GM12878 (cell line): ENCODE measurements at regions not wholly inside any gene's neighbourhood (a gene's known extent, or its start where the extent isn't known, plus 50 kb on each side); places are given as distances from the start of the nearest gene placed in this dataset.

Source experiments
- ATAC-seq: fragments of 200-7000 bp; cut with Tn5 transposase; 3 replicates; pipeline ENCODE4 v1.9.1; 2020; ENCODE audit warnings: mild to moderate bottlenecking, moderate library complexity
- BruUV-seq: library from RNA; stranded (reverse); fragments of 400-500 nt; replicated peaks from 2 replicates; lab custom pipeline; 2021; lab: Mats Ljungman, UMichigan
- CTCF ChIA-PET: fragments of 300-600 bp; sonication (Branson Sonifier 250); formaldehyde crosslinking; extraction: SDS; loops from one replicate; lab custom pipeline; 2021; ENCODE audit warnings: inconsistent platforms; lab: Yijun Ruan, JAX
- POLR2A ChIA-PET: fragments of 350-600 bp; formaldehyde crosslinking; extraction: SDS; loops from one replicate; lab custom pipeline; 2021; ENCODE audit warnings: inconsistent platforms; lab: Charles Lee
- RAD21 ChIA-PET: fragments of 300-600 bp; sonication (Branson Sonifier 250); formaldehyde crosslinking; loops from one replicate; lab custom pipeline; 2023; ENCODE audit warnings: antibody characterized with exemption; ENCODE audit not compliant: unreplicated experiment; lab: Charles Lee
- SMC1A ChIA-PET: fragments of 300-600 bp; sonication (Branson Sonifier 250); formaldehyde crosslinking; loops from one replicate; lab custom pipeline; 2023; ENCODE audit not compliant: unreplicated experiment, uncharacterized antibody; lab: Charles Lee
- DNase-seq: peaks from one replicate; pipeline ENCODE4 v3.0.0-alpha.2; 2011; ENCODE audit warnings: low read depth, low spot score
- FAIRE-seq: peaks from 3 replicates; lab custom pipeline; 2011; peaks lifted over from hg19 to GRCh38; lab: Jason Lieb, UNC
- H2AFZ ChIP-seq: 2 replicates; pipeline ENCODE4 v1.6.0; 2011; ENCODE audit warnings: low read depth, low read length, control low read depth; ENCODE audit not compliant: control insufficient read depth
- H3K27ac ChIP-seq: 2 replicates; pipeline ENCODE4 v1.5.1; 2011; ENCODE audit warnings: control low read depth; ENCODE audit not compliant: control insufficient read depth, insufficient read depth
- H3K27me3 ChIP-seq, 2 experiments: replicated peaks in 1 of 2; 2 replicates each; pipeline versions ENCODE4 v1.6.0 to v1.6.1; 2011; ENCODE audit warnings: low read length in 1 of 2; ENCODE audit not compliant: control insufficient read depth in 2 of 2, insufficient read depth in 2 of 2
- H3K36me3 ChIP-seq, 2 experiments: 2 replicates each; pipeline ENCODE4 v1.5.1; 2011; ENCODE audit warnings: low read length in 1 of 2; ENCODE audit not compliant: control insufficient read depth in 2 of 2, insufficient read depth in 2 of 2
- H3K4me1 ChIP-seq: 2 replicates; pipeline ENCODE4 v1.6.1; 2011; ENCODE audit warnings: mild to moderate bottlenecking, low read length, moderate library complexity, mixed read lengths; ENCODE audit not compliant: control insufficient read depth, insufficient read depth
- H3K4me2 ChIP-seq: 2 replicates; pipeline ENCODE4 v1.6.0; 2011; ENCODE audit warnings: control low read depth; ENCODE audit not compliant: control insufficient read depth, insufficient read depth
- H3K4me3 ChIP-seq: fragments of 200-600 bp; sonication (generic); 2 replicates; pipeline ENCODE4 v1.5.1; 2016
- H3K79me2 ChIP-seq: 2 replicates; pipeline ENCODE4 v1.6.0; 2011; ENCODE audit warnings: low read length; ENCODE audit not compliant: control insufficient read depth, insufficient read depth
- H3K9ac ChIP-seq: 2 replicates; pipeline ENCODE4 v1.8.0; 2011; ENCODE audit warnings: low read length, control low read depth, mixed read lengths; ENCODE audit not compliant: control insufficient read depth, insufficient read depth
- H3K9me3 ChIP-seq: replicated peaks from 3 replicates; pipeline ENCODE4 v1.5.1; 2011; ENCODE audit warnings: mild to moderate bottlenecking, low read length; ENCODE audit not compliant: control insufficient read depth, insufficient read depth
- H4K20me1 ChIP-seq: 2 replicates; pipeline ENCODE4 v1.6.0; 2011; ENCODE audit not compliant: control insufficient read depth, insufficient read depth
- BCL3 ChIP-seq: IDR thresholded peaks from 2 replicates; pipeline ENCODE4 v1.6.1; 2011; ENCODE audit warnings: borderline replicate concordance, low read depth, mild to moderate bottlenecking, moderate library complexity, low read length; ENCODE audit not compliant: insufficient read depth, poor library complexity, severe bottlenecking
- CBX3 ChIP-seq: fragments of 200-600 bp; sonication (generic); IDR thresholded peaks from 2 replicates; pipeline ENCODE4 v1.6.1; 2016; ENCODE audit warnings: low read depth, borderline replicate concordance
- EP300 ChIP-seq, 2 experiments: fragments of 150-350 bp in 1 of 2; IDR thresholded peaks; 2 replicates each; pipeline ENCODE4 v1.6.1; 2011 to 2012; ENCODE audit warnings: low read depth in 2 of 2, low read length in 2 of 2, borderline replicate concordance in 1 of 2, improper control_type of control experiment in 1 of 2, inconsistent platforms in 1 of 2; ENCODE audit not compliant: control insufficient read depth in 1 of 2
- ESRRA ChIP-seq: IDR thresholded peaks from 2 replicates; pipeline ENCODE4 v1.6.1; 2012; ENCODE audit warnings: mild to moderate bottlenecking, low read length, improper control_type of control experiment
- HDGF ChIP-seq: fragments of 450-650 bp; IDR thresholded peaks from 2 replicates; pipeline ENCODE4 v1.6.1; 2016; ENCODE audit warnings: antibody characterized with exemption
- IRF3 ChIP-seq: fragments of 450-650 bp; IDR thresholded peaks from 2 replicates; pipeline ENCODE4 v1.6.1; 2014; ENCODE audit warnings: mild to moderate bottlenecking
- JUND ChIP-seq: IDR thresholded peaks from 2 replicates; pipeline ENCODE4 v1.6.1; 2012; ENCODE audit warnings: low read depth, mild to moderate bottlenecking, low read length, improper control_type of control experiment, moderate library complexity
- KAT2A ChIP-seq: conservative IDR thresholded peaks from 2 replicates; pipeline ENCODE4 v1.6.1; 2011; ENCODE audit warnings: low read depth, low read length; ENCODE audit not compliant: control insufficient read depth
- NFXL1 ChIP-seq: fragments of 450-650 bp; IDR thresholded peaks from 2 replicates; pipeline ENCODE4 v1.6.1; 2017; ENCODE audit warnings: antibody characterized with exemption, mild to moderate bottlenecking, borderline replicate concordance
- PRDM15 ChIP-seq: fragments of 450-650 bp; formaldehyde crosslinking; IDR thresholded peaks from 2 replicates; pipeline ENCODE4 v1.4.0; 2020; ENCODE audit warnings: mild to moderate bottlenecking, moderate library complexity
- RBBP5 ChIP-seq: fragments of 200-600 bp; sonication (generic); conservative IDR thresholded peaks from 2 replicates; pipeline ENCODE4 v1.6.1; 2016
- SKIL ChIP-seq: fragments of 450-650 bp; IDR thresholded peaks from 2 replicates; pipeline ENCODE4 v1.6.1; 2017; ENCODE audit warnings: mild to moderate bottlenecking, low read depth, inconsistent platforms; ENCODE audit not compliant: poor library complexity, severe bottlenecking
- SMARCA5 ChIP-seq: fragments of 450-650 bp; IDR thresholded peaks from 2 replicates; pipeline ENCODE4 v1.6.1; 2017; ENCODE audit warnings: mild to moderate bottlenecking
- TAF1 ChIP-seq: IDR thresholded peaks from 2 replicates; pipeline ENCODE4 v1.6.1; 2011; ENCODE audit warnings: mild to moderate bottlenecking, low read depth, low read length, borderline replicate concordance
- ZSCAN29 ChIP-seq: fragments of 450-650 bp; IDR thresholded peaks from 2 replicates; pipeline ENCODE4 v1.6.1; 2017; ENCODE audit warnings: mild to moderate bottlenecking, moderate library complexity
- WGBS: methylation state at CpG from one replicate; pipeline ENCODE4 v1.1.6; 2016; ENCODE audit warnings: low lambda C conversion rate; ENCODE audit not compliant: insufficient replicate concordance, insufficient coverage; ENCODE audit errors: missing lambda C conversion rate; 5-methylcytosine and 5-hydroxymethylcytosine counted together
- in situ Hi-C: fragments of 300-500 bp; cut with MboI; formaldehyde crosslinking; loops from 9 replicates; pipeline ENCODE4 v1.14.3; 2018; ENCODE audit warnings: mixed read lengths
- intact Hi-C: fragments of 100-400 bp; cut with micrococcal nuclease; formaldehyde crosslinking; loops from one replicate; pipeline ENCODE4 v1.14.2; 2022; ENCODE audit not compliant: unreplicated experiment

GRCh38 chr11:13826505-13827278 lies 135.8 kb upstream of the SPON1 start:
- no peaks in the 10 kb centered on the region for H3K36me3 ChIP-seq
- 41% methylated on average over 4 of the region's 4 CpGs for WGBS
- H2AFZ ChIP-seq = no peak overlapping the region
- H3K4me2 ChIP-seq = no peak overlapping the region
- DNase-seq (no peak), FAIRE-seq (no peak), ATAC-seq (no peak)
- CTCF ChIA-PET = no interaction called here
- no peaks in the 10 kb centered on the region for H3K9me3 ChIP-seq
- no peak overlapping the region for H3K9ac ChIP-seq
- H3K4me1 ChIP-seq = no peaks in the 10 kb centered on the region
- SMC1A ChIA-PET = interaction anchor here (0.8 kb wide), 1 partner anchor 39 kb away, joined by 3 read pairs; no protein-coding TSS in a partner anchor
- BruUV-seq = no TSS peak
- RAD21 ChIA-PET = no interaction called here
- H4K20me1 ChIP-seq = no peaks in the 10 kb centered on the region
- H3K27me3 ChIP-seq = no peaks in the 10 kb centered on the region
- in situ Hi-C loops (no loop called here), intact Hi-C loops (no loop called here)
- H3K4me3 ChIP-seq = no peak overlapping the region
- POLR2A ChIA-PET = no interaction called here
- no peak overlapping the region for H3K27ac ChIP-seq
- H3K79me2 ChIP-seq = no peaks in the 10 kb centered on the region
- TF ChIP-seq ESRRA (no peak), JUND (no peak), PRDM15 (CRISPR knock-in tag) (no peak), SKIL (no peak), KAT2A (no peak), NFXL1 (no peak), EP300 (IDR thresholded peaks at IDR 0.05; ENCODE audit: borderline replicate concordance in 1 of 2, control insufficient read depth in 1 of 2, low read depth in 2 of 2, low read length in 2 of 2) (no peak), HDGF (no peak), TAF1 (no peak), IRF3 (no peak), RBBP5 (no peak), SMARCA5 (no peak), CBX3 (no peak), ZSCAN29 (no peak), BCL3 (no peak)
